BJ (cell line): ENCODE measurements at regions not wholly inside any gene's neighbourhood (a gene's known extent, or its start where the extent isn't known, plus 50 kb on each side); places are given as distances from the start of the nearest gene placed in this dataset.

Experiments used
- CTCF ChIA-PET: fragments of 350-600 bp; formaldehyde crosslinking; extraction: SDS; loops from one replicate; lab custom pipeline; 2021; ENCODE audit warnings: antibody characterized with exemption, inconsistent platforms; lab: Yijun Ruan, JAX
- POLR2A ChIA-PET: fragments of 300-600 bp; sonication (Branson Sonifier 250); formaldehyde crosslinking; extraction: SDS; loops from one replicate; lab custom pipeline; 2021; ENCODE audit warnings: antibody characterized with exemption; lab: Charles Lee
- DNase-seq: peaks from one replicate; pipeline ENCODE4 v3.0.0-alpha.2; 2011; ENCODE audit warnings: low read depth
- H3K27me3 ChIP-seq: 2 replicates; pipeline ENCODE4 v1.6.0; 2011; ENCODE audit warnings: low read length; ENCODE audit not compliant: control insufficient read depth, insufficient read depth
- H3K36me3 ChIP-seq: 2 replicates; pipeline ENCODE4 v1.5.1; 2011; ENCODE audit warnings: low read length; ENCODE audit not compliant: control insufficient read depth, insufficient read depth
- H3K4me3 ChIP-seq: 2 replicates; pipeline ENCODE4 v1.5.1; 2011; ENCODE audit warnings: low read depth, mild to moderate bottlenecking, control low read depth, low read length
- CTCF ChIP-seq: IDR thresholded peaks from 2 replicates; pipeline ENCODE4 v1.5.1; 2011; ENCODE audit warnings: low read depth, mild to moderate bottlenecking, control low read depth, inconsistent platforms, low read length, moderate library complexity; ENCODE audit not compliant: insufficient read depth

GRCh38 chr6:8679823-8680222 lies 244.5 kb upstream of the SLC35B3 start:
- Histone ChIP-seq H3K36me3 (no peaks in the 10 kb centered on the region), H3K27me3 (no peaks in the 10 kb centered on the region), H3K4me3 (no peak overlapping the region)
- ChIA-PET POLR2A (no interaction called here), CTCF (no interaction called here)
- no peak for TF ChIP-seq CTCF
- no peak for DNase-seq

DNA sequence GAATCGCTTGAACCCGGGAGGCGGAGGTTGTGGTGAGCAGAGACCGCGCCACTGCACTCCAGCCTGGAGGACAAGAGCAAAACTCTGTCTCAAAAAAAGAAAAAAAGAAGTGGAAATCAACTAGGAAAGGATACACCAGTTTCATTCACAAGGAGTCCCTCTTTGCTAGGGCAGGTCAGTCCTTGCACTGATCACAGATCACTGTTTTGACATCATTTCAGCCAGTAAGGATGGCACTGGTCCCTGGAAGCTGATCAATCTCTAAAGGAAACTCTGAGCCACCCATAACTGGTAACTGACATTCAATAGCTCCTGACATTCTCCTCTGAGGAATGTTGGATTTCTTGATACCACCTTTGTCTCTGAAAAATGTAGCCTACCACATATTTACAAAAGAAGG lies 243.1 kb upstream of the SLC35B3 start:
- no peak overlapping the region for H3K4me3 ChIP-seq
- ChIA-PET POLR2A (no interaction called here), CTCF (no interaction called here)
- no peaks in the 10 kb centered on the region for H3K27me3 ChIP-seq
- DNase-seq, result no peak
- no peaks in the 10 kb centered on the region for H3K36me3 ChIP-seq
- no peak for TF ChIP-seq CTCF

DNA sequence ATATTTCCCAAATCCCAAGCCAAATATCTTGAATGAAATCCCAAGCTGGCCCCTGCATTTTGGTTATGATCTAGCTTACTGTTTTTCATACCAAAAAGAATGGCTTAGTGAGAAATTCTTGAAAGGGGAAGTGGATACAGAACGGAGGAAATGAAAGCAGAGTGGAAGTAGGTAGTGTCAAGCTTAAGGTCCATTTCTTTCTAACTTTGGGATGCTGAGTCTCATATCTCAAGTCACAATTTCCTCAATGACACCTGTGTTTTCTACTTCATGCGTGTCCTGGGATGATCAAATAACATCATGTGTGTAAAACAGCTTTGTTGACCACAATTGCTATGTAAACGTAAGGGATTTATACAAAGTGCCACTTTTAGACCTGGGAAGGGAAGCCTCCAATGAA lies 238.8 kb upstream of the SLC35B3 start:
- DNase-seq, result no peak
- no peak for TF ChIP-seq CTCF
- no peaks in the 10 kb centered on the region for H3K36me3 ChIP-seq
- ChIA-PET POLR2A (no interaction called here), CTCF (no interaction called here)
- H3K27me3 ChIP-seq, result no peaks in the 10 kb centered on the region
- no peak overlapping the region for H3K4me3 ChIP-seq

DNA sequence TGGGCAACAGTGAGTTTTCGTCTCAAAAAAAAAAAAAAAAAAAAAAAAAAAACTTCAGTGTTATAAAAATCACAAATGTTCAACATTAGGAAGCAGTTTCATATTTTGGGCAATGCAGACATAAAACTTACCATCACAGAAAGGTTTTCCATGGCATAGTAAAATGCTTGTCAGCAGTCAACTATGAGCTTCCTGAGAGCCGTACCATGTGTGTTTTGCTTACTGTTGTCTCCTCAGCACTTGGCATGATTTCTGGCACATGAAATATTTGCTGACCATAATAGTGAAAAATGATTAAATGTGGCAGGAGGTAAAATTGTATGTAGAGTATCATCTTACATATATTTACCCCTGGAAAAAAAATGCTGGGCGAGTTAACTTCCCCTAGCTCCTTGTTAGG lies 237.5 kb upstream of the SLC35B3 start:
- CTCF ChIA-PET, result no interaction called here
- H3K27me3 ChIP-seq, result no peaks in the 10 kb centered on the region
- DNase-seq, result no peak
- POLR2A ChIA-PET, result no interaction called here
- no peak overlapping the region for H3K4me3 ChIP-seq
- H3K36me3 ChIP-seq, result no peaks in the 10 kb centered on the region
- TF ChIP-seq CTCF, result no peak

DNA sequence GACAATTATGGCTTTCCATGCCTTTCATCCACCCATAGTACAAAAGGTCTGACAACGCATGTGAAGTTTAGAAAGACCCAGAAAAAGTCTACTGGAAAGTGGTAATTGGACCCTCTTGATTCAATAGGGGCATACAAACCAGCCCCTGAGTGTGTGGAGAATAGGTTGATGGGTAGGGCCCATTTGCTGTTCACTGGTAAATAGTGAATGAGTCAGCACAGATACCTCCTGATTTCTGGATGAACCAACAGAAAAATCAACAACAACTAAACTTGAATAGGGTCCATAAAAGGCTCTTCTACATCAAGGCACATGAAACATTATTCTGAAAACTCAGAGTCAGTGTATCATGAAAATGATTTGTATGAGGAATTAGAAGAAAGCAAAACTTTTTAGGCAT lies 235.4 kb upstream of the SLC35B3 start:
- POLR2A ChIA-PET, result no interaction called here

More for the DNA sequence above, 235.4 kb upstream of the SLC35B3 start:
- H3K36me3 ChIP-seq, result no peaks in the 10 kb centered on the region
- CTCF ChIA-PET, result no interaction called here
- no peak overlapping the region for H3K4me3 ChIP-seq
- TF ChIP-seq CTCF, result no peak
- no peak for DNase-seq
- no peaks in the 10 kb centered on the region for H3K27me3 ChIP-seq
